Kidney (tissue), 13 donors: ENCODE measurements at regions not wholly inside any gene's neighbourhood (a gene's known extent, or its start where the extent isn't known, plus 50 kb on each side); places are given as distances from the start of the nearest gene placed in this dataset.

Experiments
- DNase-seq, 5 donors: peaks; one replicate each; pipeline ENCODE4 v3.0.0-alpha.2; 2013 to 2020
- FAIRE-seq: peaks from 2 replicates; lab custom pipeline; 2012; peaks lifted over from hg19 to GRCh38; lab: Jason Lieb, UNC
- H3K27ac ChIP-seq, 2 donors: one replicate each; pipeline ENCODE4 v1.7.0; 2013; ENCODE audit warnings: low read depth in 2 of 2, low read length in 2 of 2, inconsistent platforms in 1 of 2
- H3K27me3 ChIP-seq: one replicate; pipeline ENCODE4 v1.7.1; 2013; ENCODE audit warnings: low read length, inconsistent platforms; ENCODE audit not compliant: control insufficient read depth, insufficient read depth
- H3K36me3 ChIP-seq, 3 donors: one replicate each; pipeline versions ENCODE4 v1.7.0 to v1.7.1; 2013; ENCODE audit warnings: low read length in 3 of 3, control low read depth in 1 of 3, inconsistent platforms in 1 of 3; ENCODE audit not compliant: insufficient read depth in 3 of 3, control insufficient read depth in 2 of 3
- H3K4me1 ChIP-seq, 3 donors: one replicate each; pipeline versions ENCODE4 v1.7.0 to v1.7.1; 2013; ENCODE audit warnings: low read length in 3 of 3, inconsistent platforms in 1 of 3, low read depth in 1 of 3; ENCODE audit not compliant: control insufficient read depth in 2 of 3, insufficient read depth in 2 of 3
- H3K4me3 ChIP-seq, 3 donors: one replicate each; pipeline versions ENCODE4 v1.7.0 to v1.8.1; 2013; ENCODE audit warnings: low read length in 3 of 3, control low read depth in 1 of 3, inconsistent platforms in 1 of 3
- H3K9ac ChIP-seq, 3 donors: one replicate each; pipeline versions ENCODE4 v1.7.0 to v1.7.1; 2013; ENCODE audit warnings: low read length in 3 of 3, control low read depth in 1 of 3, inconsistent platforms in 1 of 3
- H3K9me3 ChIP-seq, 3 donors: one replicate each; pipeline versions ENCODE4 v1.7.0 to v1.7.1; 2013; ENCODE audit warnings: low read length in 3 of 3, control low read depth in 1 of 3, inconsistent platforms in 1 of 3; ENCODE audit not compliant: control insufficient read depth in 2 of 3, insufficient read depth in 1 of 3
- CTCF ChIP-seq: IDR thresholded peaks from 3 replicates; pipeline ENCODE4 v1.5.1; 2012; ENCODE audit warnings: mild to moderate bottlenecking, moderate library complexity, borderline replicate concordance; ENCODE audit not compliant: insufficient read depth; ENCODE audit errors: extremely low read depth
- intact Hi-C: fragments of 100-400 bp; cut with DNase I; formaldehyde crosslinking; loops from one replicate; pipeline ENCODE4 v1.11.1; 2022
- donor health status: control.
- donor health status: control.
- donor health status: control.
- donor health status: control.
- donor health status: control.
- donor health status: DM: yes; HTN: yes; CAD: no.
- donor health status: Normal renal cell carcinoma (clear cell type).

GRCh38 chrX:63408050-63408449 is 56.9 kb upstream of the SPIN4 start:
- Histone ChIP-seq H3K4me1 (no peaks in the 10 kb centered on the region), H3K9ac (no peak overlapping the region), H3K27me3 (no peaks in the 10 kb centered on the region), H3K27ac (no peak overlapping the region), H3K36me3 (no peaks in the 10 kb centered on the region), H3K4me3 (no peak overlapping the region), H3K9me3 (no peaks in the 10 kb centered on the region)
- TF ChIP-seq CTCF: no peak
- FAIRE-seq (no peak), DNase-seq (no peak)
- intact Hi-C loops: no loop called here

- Histone ChIP-seq H3K4me3 (no peak overlapping the region), H3K4me1 (no peaks in the 10 kb centered on the region), H3K27ac (no peak overlapping the region), H3K36me3 (no peaks in the 10 kb centered on the region), H3K9ac (no peak overlapping the region), H3K9me3 (no peaks in the 10 kb centered on the region), H3K27me3 (no peaks in the 10 kb centered on the region)
- DNase-seq (no peak), FAIRE-seq (no peak)
- intact Hi-C loops: no loop called here
- TF ChIP-seq CTCF: no peak
Observed at GRCh38 chrX:63404332-63404731, 53.2 kb upstream of the SPIN4 start.

- Histone ChIP-seq H3K4me3 (no peak overlapping the region), H3K27me3 (no peaks in the 10 kb centered on the region), H3K27ac (no peak overlapping the region), H3K9me3 (no peaks in the 10 kb centered on the region), H3K36me3 (no peaks in the 10 kb centered on the region), H3K9ac (no peak overlapping the region), H3K4me1 (no peaks in the 10 kb centered on the region)
- no peak for TF ChIP-seq CTCF
- FAIRE-seq: no peak
- intact Hi-C loops: no loop called here
- DNase-seq: no peak
Observed at GRCh38 chrX:63402106-63402505, 51.0 kb upstream of the SPIN4 start.
